Prostate gland (tissue), 2 donors: ENCODE measurements at regions not wholly inside any gene's neighbourhood (a gene's known extent, or its start where the extent isn't known, plus 50 kb on each side); places are given as distances from the start of the nearest gene placed in this dataset.

ENCODE experiments used
- DNase-seq: peaks from one replicate; pipeline ENCODE4 v3.0.0-alpha.2; 2019; ENCODE audit warnings: low spot score
- H3K27ac ChIP-seq, 2 donors: fragments of 200-600 bp; sonication (generic); 2 replicates each; pipeline ENCODE4 v1.5.1; 2017 to 2019
- H3K27me3 ChIP-seq: fragments of 200-600 bp; sonication (generic); replicated peaks from 2 replicates; pipeline ENCODE4 v1.5.1; 2019; ENCODE audit not compliant: insufficient read depth
- H3K36me3 ChIP-seq, 2 donors: fragments of 200-600 bp; sonication (generic); 1 replicate in 1 of 2; 2 replicates in 1 of 2; pipeline versions ENCODE4 v1.5.1 to v1.8.1; 2017 to 2019
- H3K4me1 ChIP-seq: fragments of 200-600 bp; sonication (generic); replicated peaks from 2 replicates; pipeline ENCODE4 v1.5.1; 2019
- H3K4me3 ChIP-seq, 2 donors: fragments of 200-600 bp; sonication (generic); 2 replicates each; pipeline ENCODE4 v1.5.1; 2017 to 2019
- H3K9me3 ChIP-seq: fragments of 200-600 bp; sonication (generic); 2 replicates; pipeline ENCODE4 v1.5.1; 2017
- CTCF ChIP-seq, 4 experiments: fragments of 200-600 bp in 2 of 4; fragments of 450-650 bp in 2 of 4; sonication (generic) in 2 of 4; IDR thresholded peaks; 1 replicate in 3 of 4; 2 replicates in 1 of 4; pipeline ENCODE4 v1.5.1; 2016 to 2019; ENCODE audit warnings: antibody characterized with exemption in 4 of 4, mild to moderate bottlenecking in 2 of 4, moderate library complexity in 2 of 4
- POLR2A ChIP-seq: fragments of 450-650 bp; IDR thresholded peaks from one replicate; pipeline ENCODE4 v1.6.1; 2016; ENCODE audit warnings: antibody characterized with exemption, mild to moderate bottlenecking
- POLR2AphosphoS5 ChIP-seq: sonication (generic); formaldehyde crosslinking; IDR thresholded peaks from one replicate; pipeline ENCODE4 v1.6.1; 2017; ENCODE audit warnings: antibody characterized with exemption
- WGBS: methylation state at CpG from one replicate; pipeline ENCODE4 v1.1.5; 2018; 5-methylcytosine and 5-hydroxymethylcytosine counted together
- intact Hi-C: fragments of 100-400 bp; cut with DNase I; formaldehyde crosslinking; loops from one replicate; pipeline ENCODE4 v1.14.2; 2022

DNA sequence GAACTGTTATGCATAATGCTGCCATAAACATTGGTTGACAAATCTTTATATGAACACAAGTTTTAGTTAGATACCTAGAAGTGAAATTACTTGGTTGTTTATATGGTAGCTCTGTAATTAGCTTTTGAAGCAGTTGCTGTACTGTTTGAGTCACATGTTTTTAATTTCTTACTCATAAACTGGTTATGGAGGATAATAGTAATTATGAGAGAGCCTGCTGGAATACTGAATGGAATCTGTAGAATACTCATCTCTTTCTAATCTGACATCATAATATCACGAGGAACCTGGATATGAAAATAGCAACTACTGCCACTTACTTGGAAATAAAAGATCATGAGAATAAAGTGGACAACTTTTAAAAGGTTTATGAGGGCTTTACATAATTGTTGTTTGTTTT lies 509.2 kb downstream of the CETN3 start:
- intact Hi-C loops = loop anchor here (2.0 kb wide), 1 partner anchor 230 kb away; no protein-coding TSS in a partner anchor
- no peaks in the 10 kb centered on the region for H3K36me3 ChIP-seq
- H3K4me1 ChIP-seq = no peaks in the 10 kb centered on the region
- DNase-seq = no peak
- no peaks in the 10 kb centered on the region for H3K9me3 ChIP-seq
- TF ChIP-seq POLR2A = no peak
- no peak for TF ChIP-seq POLR2AphosphoS5
- TF ChIP-seq CTCF (IDR thresholded peaks at IDR 0.05) = no peak
- H3K27ac ChIP-seq = no peak overlapping the region
- H3K27me3 ChIP-seq = no peaks in the 10 kb centered on the region
- WGBS = 70% methylated on average over 1 of the region's 1 CpG
- H3K4me3 ChIP-seq = no peak overlapping the region

GRCh38 chr5:89899559-89899958 lies 510.0 kb downstream of the CETN3 start:
- Histone ChIP-seq H3K4me1 (no peaks in the 10 kb centered on the region), H3K27ac (no peak overlapping the region)
- no peak for TF ChIP-seq POLR2A
- no peak for TF ChIP-seq CTCF (IDR thresholded peaks at IDR 0.05)
- no peak for TF ChIP-seq POLR2AphosphoS5

GRCh38 chr5:89893546-89893945 lies 516.0 kb downstream of the CETN3 start:
- H3K4me1 ChIP-seq = no peaks in the 10 kb centered on the region
- intact Hi-C loops = no loop called here
- H3K27me3 ChIP-seq = no peaks in the 10 kb centered on the region
- DNase-seq = no peak
- no peaks in the 10 kb centered on the region for H3K9me3 ChIP-seq
- no peak overlapping the region for H3K27ac ChIP-seq
- WGBS = 79% methylated on average over 2 of the region's 2 CpGs
- H3K4me3 ChIP-seq = no peak overlapping the region
- TF ChIP-seq POLR2AphosphoS5 = no peak
- TF ChIP-seq CTCF (IDR thresholded peaks at IDR 0.05) = no peak
- no peak for TF ChIP-seq POLR2A
- no peaks in the 10 kb centered on the region for H3K36me3 ChIP-seq

More at GRCh38 chr5:89899559-89899958, 510.0 kb downstream of the CETN3 start:
- intact Hi-C loops = no loop called here
- no peak for DNase-seq
- Histone ChIP-seq H3K36me3 (no peaks in the 10 kb centered on the region), H3K4me3 (no peak overlapping the region), H3K27me3 (no peaks in the 10 kb centered on the region), H3K9me3 (no peaks in the 10 kb centered on the region)

DNA sequence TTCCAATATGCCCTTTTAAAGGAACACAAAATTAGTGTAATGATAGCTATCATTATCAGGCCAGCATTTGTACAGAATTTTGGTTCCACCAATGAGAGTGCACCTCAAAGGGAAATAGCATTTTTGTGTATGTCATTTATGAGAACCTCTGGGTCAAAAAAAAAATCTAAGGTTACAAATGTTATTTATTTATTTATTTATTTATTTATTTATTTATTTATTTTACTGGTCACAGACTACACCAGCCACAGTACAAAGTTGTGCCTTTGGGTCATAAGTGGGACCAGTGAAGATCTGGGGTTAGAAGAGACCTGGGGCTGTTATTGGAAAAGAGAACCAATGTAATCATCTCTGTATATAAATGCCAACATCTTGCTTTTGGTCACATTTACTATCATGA lies 523.9 kb downstream of the CETN3 start:
- Histone ChIP-seq H3K27me3 (no peaks in the 10 kb centered on the region), H3K4me3 (no peak overlapping the region), H3K4me1 (no peaks in the 10 kb centered on the region), H3K9me3 (no peaks in the 10 kb centered on the region), H3K27ac (no peak overlapping the region), H3K36me3 (no peaks in the 10 kb centered on the region)
- DNase-seq = no peak
- intact Hi-C loops = no loop called here
- TF ChIP-seq POLR2A = no peak

- no peaks in the 10 kb centered on the region for H3K36me3 ChIP-seq
- no peaks in the 10 kb centered on the region for H3K4me1 ChIP-seq
- H3K9me3 ChIP-seq = no peaks in the 10 kb centered on the region
- TF ChIP-seq POLR2A (no peak), CTCF (IDR thresholded peaks at IDR 0.05) (no peak)
- H3K4me3 ChIP-seq = no peak overlapping the region
- no peaks in the 10 kb centered on the region for H3K27me3 ChIP-seq
- DNase-seq = no peak
- no peak overlapping the region for H3K27ac ChIP-seq
- intact Hi-C loops = no loop called here
Measured at GRCh38 chr5:89883967-89884366, 525.6 kb downstream of the CETN3 start.
